ENCODE measurements at regions not wholly inside any gene's neighbourhood (a gene's known extent, or its start where the extent isn't known, plus 50 kb on each side); places are given as distances from the start of the nearest gene placed in this dataset.

DNA sequence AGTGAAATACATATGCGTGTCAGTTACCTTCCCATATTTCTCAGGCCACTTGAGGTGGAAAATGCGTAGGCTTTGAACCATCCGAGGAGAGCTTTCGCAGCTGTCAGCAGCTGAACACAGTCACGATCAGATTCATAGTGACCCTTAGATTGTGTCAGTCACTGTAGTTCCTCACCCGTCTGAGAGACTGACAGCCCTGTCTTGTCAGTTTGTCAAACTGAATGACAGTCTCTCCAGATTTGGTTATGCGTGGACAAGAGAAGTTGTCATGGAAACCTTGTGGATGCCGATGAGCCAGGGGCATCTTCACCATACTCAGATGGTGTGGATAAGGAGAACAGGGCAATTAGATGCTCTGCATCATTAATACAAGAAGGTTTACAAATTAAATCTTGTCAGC, 546.3 kb downstream of the TYW1 start:
- H3K9me3 ChIP-seq (ENCODE audit: low read depth, low read length, poor library complexity, severe bottlenecking): no peaks in the 10 kb centered on the region
- no peak overlapping the region for H3K27ac ChIP-seq (ENCODE audit: low read depth, low read length, poor library complexity, severe bottlenecking)
- no peaks in the 10 kb centered on the region for H3K36me3 ChIP-seq (ENCODE audit: insufficient read depth, low read length, poor library complexity, severe bottlenecking)
- ChIA-PET POLR2A (ENCODE audit: low non-redundant PET) (no interaction called here), CTCF (no interaction called here)
- intact Hi-C loops (cut with micrococcal nuclease; ENCODE audit: unreplicated experiment): no loop called here
- TF ChIP-seq EZH2 (IDR thresholded peaks at IDR 0.05; ENCODE audit: borderline replicate concordance, low read depth, low read length, poor library complexity, severe bottlenecking): no peak
- TF ChIP-seq, protein P1, sequence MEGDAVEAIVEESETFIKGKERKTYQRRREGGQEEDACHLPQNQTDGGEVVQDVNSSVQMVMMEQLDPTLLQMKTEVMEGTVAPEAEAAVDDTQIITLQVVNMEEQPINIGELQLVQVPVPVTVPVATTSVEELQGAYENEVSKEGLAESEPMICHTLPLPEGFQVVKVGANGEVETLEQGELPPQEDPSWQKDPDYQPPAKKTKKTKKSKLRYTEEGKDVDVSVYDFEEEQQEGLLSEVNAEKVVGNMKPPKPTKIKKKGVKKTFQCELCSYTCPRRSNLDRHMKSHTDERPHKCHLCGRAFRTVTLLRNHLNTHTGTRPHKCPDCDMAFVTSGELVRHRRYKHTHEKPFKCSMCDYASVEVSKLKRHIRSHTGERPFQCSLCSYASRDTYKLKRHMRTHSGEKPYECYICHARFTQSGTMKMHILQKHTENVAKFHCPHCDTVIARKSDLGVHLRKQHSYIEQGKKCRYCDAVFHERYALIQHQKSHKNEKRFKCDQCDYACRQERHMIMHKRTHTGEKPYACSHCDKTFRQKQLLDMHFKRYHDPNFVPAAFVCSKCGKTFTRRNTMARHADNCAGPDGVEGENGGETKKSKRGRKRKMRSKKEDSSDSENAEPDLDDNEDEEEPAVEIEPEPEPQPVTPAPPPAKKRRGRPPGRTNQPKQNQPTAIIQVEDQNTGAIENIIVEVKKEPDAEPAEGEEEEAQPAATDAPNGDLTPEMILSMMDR (conservative IDR thresholded peaks at IDR 0.05; ENCODE audit: low read depth, low read length): no peak
- BruUV-seq (replicated peaks): no TSS peak
- H3K4me3 ChIP-seq (ENCODE audit: low read depth, low read length, poor library complexity, severe bottlenecking): no peak overlapping the region
- no peaks in the 10 kb centered on the region for H3K4me1 ChIP-seq (ENCODE audit: insufficient read depth, low read length, poor library complexity, severe bottlenecking)
- no peak for DNase-seq (ENCODE audit: low spot score)
- no peaks in the 10 kb centered on the region for H3K27me3 ChIP-seq (replicated peaks; ENCODE audit: insufficient read depth, low read depth, low read length, poor library complexity)

DNA sequence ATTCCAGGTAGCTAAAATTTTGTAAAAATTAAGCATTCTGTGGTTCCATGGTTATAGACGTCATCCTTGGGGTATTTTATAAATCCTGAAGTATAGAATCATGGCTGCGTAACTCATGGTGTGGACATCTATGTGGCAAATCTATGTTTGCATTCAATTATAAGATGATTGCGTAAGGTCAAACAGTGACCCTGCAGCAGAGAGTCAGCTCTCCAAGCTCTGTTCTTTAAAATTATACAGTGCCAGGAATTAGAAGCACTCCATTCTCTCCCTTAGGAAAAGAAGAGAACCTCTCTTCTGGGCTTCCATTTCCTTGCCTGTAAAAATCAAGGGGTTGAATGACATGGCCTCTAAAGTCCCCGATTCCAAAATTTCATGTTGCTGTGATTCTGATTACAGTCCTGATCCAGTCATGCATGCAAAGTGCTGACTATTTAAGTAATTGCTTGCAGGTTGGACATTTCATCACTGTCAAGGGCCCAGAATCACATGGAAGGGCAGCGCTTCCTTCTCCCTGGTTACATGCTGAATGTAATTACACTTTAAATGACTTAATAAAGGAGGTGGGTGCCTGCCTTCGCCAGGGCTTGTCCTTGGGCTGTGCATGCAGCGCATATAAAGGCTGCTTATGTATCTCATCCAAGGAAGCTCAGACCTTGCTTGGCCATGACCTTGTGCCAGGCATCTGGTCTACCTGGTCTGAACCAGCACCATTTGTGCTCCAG, 550.7 kb downstream of the TYW1 start:
- no peak for DNase-seq (ENCODE audit: low spot score)
- ChIA-PET POLR2A (ENCODE audit: low non-redundant PET) (no interaction called here), CTCF (no interaction called here)
- no peaks in the 10 kb centered on the region for H3K9me3 ChIP-seq (ENCODE audit: low read depth, low read length, poor library complexity, severe bottlenecking)
- TF ChIP-seq, protein P1 (conservative IDR thresholded peaks at IDR 0.05; ENCODE audit: low read depth, low read length): no peak
- TF ChIP-seq EZH2 (IDR thresholded peaks at IDR 0.05; ENCODE audit: borderline replicate concordance, low read depth, low read length, poor library complexity, severe bottlenecking): no peak
- H3K4me3 ChIP-seq (ENCODE audit: low read depth, low read length, poor library complexity, severe bottlenecking): no peak overlapping the region
- H3K4me1 ChIP-seq (ENCODE audit: insufficient read depth, low read length, poor library complexity, severe bottlenecking): no peaks in the 10 kb centered on the region
- H3K27ac ChIP-seq (ENCODE audit: low read depth, low read length, poor library complexity, severe bottlenecking): no peak overlapping the region
- intact Hi-C loops (cut with micrococcal nuclease; ENCODE audit: unreplicated experiment): no loop called here
- H3K27me3 ChIP-seq (replicated peaks; ENCODE audit: insufficient read depth, low read depth, low read length, poor library complexity): no peaks in the 10 kb centered on the region
- no peaks in the 10 kb centered on the region for H3K36me3 ChIP-seq (ENCODE audit: insufficient read depth, low read length, poor library complexity, severe bottlenecking)
- no TSS peak for BruUV-seq (replicated peaks)

DNA sequence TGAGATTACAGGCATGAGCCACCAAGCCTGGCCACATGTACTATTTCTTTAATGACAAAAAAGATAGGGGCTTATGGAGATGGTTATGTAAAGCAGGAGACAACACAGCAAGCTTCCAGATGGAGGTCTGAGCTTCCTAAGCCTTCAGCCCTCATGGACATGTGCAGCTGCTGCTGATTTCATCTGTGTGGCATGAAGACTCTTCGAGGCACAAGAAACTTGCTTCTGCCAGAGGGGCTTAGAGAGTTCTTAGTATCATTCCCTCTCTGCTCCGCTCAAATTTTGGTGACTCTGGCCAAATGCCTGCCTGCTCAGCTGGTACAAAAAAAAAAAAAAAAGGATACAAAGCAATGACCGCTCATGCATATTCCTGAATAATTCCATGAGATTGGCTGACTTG, 552.5 kb downstream of the TYW1 start:
- CTCF ChIA-PET: no interaction called here
- DNase-seq (ENCODE audit: low spot score): no peak
- Histone ChIP-seq H3K27ac (ENCODE audit: low read depth, low read length, poor library complexity, severe bottlenecking) (no peak overlapping the region), H3K27me3 (replicated peaks; ENCODE audit: insufficient read depth, low read depth, low read length, poor library complexity) (no peaks in the 10 kb centered on the region), H3K4me3 (ENCODE audit: low read depth, low read length, poor library complexity, severe bottlenecking) (no peak overlapping the region), H3K4me1 (ENCODE audit: insufficient read depth, low read length, poor library complexity, severe bottlenecking) (no peaks in the 10 kb centered on the region), H3K9me3 (ENCODE audit: low read depth, low read length, poor library complexity, severe bottlenecking) (no peaks in the 10 kb centered on the region), H3K36me3 (ENCODE audit: insufficient read depth, low read length, poor library complexity, severe bottlenecking) (no peaks in the 10 kb centered on the region)
- POLR2A ChIA-PET (ENCODE audit: low non-redundant PET): no interaction called here
- intact Hi-C loops (cut with micrococcal nuclease; ENCODE audit: unreplicated experiment): no loop called here
- BruUV-seq (replicated peaks): no TSS peak
- TF ChIP-seq, protein P1 (conservative IDR thresholded peaks at IDR 0.05; ENCODE audit: low read depth, low read length): no peak
- TF ChIP-seq EZH2 (IDR thresholded peaks at IDR 0.05; ENCODE audit: borderline replicate concordance, low read depth, low read length, poor library complexity, severe bottlenecking): no peak

Data from A673 (cell line).